Germinal center (tissue), 1 donor: ENCODE measurements at regions not wholly inside any gene's neighbourhood (a gene's known extent, or its start where the extent isn't known, plus 50 kb on each side); places are given as distances from the start of the nearest gene placed in this dataset.
"Not testable (repeated sequence)": the region's sequence is repeated elsewhere in the genome, so short reads cannot be mapped to it uniquely, and the experiment has no call there.

Experiments used
- DNase-seq: peaks from one replicate; pipeline ENCODE4 v3.0.0; 2012; ENCODE audit warnings: mixed read lengths, low spot score

DNA sequence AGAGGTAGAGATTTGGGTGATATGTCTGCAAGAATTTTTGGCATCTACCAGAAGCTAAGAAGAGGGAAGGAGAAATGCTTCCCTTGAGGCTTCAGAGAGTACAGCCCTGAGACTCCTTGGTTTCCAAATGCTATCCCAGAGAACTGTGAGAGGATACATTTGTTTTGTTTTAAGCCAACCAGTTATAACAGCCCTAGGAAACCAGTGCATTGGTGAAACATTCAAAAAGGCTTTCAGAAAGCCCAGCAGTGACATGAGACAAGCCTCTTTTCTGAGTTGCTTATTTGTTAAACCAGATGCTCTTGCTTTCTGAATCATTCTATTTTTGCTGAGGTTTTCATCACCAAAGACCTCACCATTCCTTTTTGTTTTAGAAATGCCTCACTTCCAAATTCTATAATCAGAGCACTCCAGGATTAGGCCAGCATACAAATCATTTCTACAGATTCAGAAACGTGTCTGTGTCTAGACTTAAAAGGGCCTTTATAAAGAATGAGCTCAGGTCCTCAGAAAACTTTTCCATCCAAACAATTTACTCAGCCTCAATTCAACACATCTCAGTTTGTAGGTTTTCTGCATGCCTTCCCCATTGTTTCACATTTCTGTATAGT, 1617.8 kb upstream of the FLRT2 start:
- DNase-seq, result no peak

DNA sequence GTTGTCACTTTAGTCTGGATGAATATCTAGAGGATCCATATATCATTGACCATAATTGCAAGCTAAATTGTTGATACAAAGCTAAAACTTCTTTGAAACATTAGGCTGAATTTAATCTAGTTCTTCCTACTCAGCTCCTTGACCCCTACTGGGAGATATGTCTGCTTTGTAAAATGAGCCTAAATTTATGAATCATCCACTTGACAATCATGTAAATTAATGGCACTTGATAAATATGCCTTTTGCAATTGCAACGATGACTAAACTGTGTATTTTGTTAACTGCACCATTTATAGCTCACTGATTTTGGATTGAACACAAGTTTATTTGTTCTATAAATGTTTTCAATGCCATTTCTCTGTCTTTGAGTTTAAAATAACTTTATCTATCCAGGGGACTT, 1616.5 kb upstream of the FLRT2 start:
- no peak for DNase-seq

DNA sequence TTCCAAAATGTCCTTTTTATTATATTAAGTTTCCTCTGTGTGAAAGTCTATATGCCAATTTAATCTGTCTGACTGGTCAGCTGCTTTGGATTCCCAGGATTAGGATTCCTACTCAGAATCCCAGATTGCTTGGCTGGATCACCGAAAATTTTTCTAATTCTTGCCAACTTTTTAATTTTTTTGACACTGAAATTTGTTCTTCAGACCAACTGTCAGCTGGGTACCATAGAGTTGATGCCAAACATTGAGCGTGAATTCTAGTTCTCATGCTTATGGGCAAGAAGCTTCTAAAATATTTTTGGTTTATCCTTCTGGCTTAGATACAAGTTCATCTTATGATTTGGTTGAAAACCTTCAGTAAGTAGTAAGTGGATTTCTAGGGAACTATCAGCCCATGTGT, 1611.4 kb upstream of the FLRT2 start:
- no peak for DNase-seq

DNA sequence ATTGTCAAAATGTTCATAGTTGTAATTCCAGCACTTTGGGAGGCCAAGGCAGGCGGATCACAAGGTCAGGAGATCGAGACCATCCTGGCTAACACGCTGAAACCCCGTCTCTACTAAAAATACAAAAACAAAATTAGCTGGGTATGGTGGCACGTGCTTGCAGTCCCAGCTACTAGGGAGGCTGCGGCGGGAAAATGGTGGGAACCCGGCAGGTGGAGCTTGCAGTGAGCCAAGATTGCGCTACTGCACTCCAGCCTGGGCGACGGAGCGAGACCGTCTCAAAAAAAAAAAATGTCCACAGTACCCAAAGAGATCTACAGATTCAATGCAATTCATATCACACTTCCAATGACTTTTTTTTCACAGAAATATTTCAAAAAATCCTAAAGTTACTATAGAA, 1610.3 kb upstream of the FLRT2 start:
- DNase-seq, result not testable (repeated sequence)

DNA sequence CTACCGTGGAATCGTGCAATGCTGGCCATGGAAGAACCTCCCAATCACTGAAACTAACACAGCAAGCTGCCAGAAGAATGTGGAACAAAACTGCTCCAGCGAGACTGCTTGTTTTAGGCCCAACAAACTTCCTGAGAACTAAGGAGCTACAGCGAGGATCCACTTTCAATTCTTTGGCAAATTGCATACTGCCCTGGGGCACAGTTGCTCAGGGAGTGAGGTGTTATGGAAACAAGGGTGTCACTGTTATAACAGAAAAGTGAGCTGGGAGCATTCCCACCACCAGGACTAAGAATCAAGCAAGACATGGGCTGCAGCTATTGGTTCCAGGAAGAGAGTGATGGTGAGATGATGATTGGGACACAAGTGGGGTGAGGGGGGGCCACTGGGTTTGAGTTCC, 1606.1 kb upstream of the FLRT2 start:
- no peak for DNase-seq

DNA sequence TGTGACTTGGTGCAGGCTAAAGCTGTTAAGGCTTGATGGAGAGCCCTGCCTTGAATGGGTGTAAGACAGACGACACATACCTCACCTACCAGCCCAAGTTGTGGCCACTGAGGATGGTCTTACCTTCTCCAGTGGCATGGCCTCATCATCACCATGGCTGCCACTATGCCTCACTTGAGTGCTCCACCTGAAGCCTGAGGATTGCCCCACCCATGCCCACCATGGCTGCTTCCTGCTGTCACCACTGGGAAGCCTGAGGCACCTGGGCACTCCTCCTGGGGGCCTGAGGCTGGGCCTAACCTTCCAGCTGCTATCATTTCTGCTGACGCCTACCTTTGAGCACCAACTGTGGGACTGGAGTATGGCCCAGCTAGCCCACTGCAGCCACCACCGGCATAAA, 1605.7 kb upstream of the FLRT2 start:
- DNase-seq, result no peak

DNA sequence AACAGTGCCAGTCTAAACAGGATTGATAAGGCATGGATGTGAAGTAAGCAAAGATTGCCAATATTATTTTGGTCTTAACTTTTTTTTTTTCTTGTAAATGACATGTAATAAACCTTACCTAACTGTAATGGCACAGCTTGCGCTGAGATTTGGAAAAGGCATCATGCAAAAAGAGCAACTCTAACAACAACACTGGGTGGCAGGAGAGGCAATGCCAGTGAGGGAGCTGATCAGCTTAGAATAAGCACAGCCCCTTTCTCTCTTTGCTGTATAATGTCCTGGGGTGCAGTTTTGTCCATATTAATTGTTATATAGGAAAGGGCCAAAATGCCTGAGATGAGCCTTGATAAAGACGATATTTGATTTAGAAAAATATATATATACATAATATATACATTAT, 1589.7 kb upstream of the FLRT2 start:
- no peak for DNase-seq

DNA sequence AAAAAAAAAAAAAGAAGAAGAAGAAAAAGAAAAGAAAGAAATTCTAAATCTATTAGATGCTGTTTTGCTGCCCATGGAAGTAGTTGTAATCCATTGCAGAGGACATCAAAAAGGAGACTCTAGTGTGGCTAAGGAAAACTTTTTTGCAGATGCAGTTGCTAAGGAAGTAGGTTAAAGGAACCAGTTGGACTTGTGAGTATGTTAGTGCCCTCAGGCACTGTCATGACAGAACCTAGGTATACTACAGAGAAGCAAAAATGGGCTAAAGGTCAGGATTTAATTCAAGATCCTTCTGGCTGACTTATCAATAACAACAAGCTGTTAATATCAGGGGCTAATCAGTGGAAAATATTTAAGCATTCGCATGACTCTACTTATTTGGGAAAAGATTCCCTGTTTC, 1571.6 kb upstream of the FLRT2 start:
- DNase-seq, result no peak

DNA sequence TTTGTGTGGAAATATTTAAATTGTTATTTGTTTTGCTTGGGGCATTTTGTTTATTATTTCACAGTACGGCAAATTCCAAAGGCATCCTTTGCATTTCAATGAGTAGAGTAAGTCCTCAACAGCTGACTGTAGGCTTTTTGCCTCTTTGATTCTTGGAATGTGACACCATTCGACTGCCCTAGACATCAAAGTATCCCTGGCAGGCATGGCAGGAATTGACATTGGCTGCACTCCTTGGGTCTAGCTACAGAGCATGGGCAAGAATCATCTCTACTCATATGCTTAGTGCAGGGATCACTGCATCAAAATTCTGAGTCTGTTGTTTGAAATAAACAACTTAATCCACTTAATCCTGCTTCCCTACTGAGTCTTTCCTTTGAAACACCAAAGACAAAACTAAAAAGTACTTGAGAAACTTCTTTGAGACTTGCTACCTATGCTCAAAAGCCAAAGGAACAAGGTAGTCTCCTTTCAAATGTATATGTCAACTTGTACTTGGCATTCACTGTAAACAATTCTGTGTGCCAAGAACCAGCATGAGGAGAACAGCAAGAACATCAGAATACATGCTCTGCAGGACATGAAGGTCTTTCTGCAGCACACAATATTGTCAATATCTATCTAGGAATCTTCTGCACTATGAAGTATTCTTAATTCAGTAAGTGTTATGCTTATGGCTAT, 1569.0 kb upstream of the FLRT2 start:
- no peak for DNase-seq

DNA sequence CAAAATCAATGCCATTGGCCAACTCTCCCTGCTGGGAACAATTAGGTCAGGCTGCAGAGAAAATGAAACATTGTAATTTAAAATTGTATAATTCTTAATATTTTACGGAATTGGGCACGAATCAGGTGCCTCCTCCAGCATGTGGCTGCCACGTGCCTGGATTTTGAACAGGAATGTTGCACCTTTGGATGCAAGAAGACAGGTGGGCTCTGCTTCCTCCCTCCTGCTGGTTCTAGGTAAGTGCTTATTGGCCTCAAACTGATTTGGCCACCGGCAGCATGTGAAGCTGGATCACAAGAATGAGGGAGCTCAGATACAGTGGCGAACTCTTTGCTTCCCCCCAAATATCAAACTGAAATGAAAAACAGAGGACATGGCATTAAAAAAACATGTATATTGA, 1559.9 kb upstream of the FLRT2 start:
- DNase-seq, result no peak

DNA sequence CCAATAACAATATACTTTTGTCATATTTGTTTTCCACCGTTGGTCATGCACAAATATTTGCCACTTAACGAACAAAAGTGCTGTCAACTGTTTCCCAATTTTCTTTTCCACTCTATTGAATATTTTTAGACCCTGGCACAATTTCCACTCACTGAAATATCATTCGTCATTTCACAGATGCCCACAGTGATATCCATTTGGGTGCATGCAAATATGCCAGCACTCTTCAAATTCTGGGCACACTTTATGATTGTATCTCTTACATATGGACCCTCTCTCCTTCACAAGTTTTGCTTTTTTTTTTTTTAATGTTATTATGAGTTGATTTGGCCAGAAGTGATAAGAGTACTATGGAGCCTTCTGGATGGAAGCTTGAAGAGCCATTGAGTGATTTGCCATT, 1557.3 kb upstream of the FLRT2 start:
- no peak for DNase-seq

DNA sequence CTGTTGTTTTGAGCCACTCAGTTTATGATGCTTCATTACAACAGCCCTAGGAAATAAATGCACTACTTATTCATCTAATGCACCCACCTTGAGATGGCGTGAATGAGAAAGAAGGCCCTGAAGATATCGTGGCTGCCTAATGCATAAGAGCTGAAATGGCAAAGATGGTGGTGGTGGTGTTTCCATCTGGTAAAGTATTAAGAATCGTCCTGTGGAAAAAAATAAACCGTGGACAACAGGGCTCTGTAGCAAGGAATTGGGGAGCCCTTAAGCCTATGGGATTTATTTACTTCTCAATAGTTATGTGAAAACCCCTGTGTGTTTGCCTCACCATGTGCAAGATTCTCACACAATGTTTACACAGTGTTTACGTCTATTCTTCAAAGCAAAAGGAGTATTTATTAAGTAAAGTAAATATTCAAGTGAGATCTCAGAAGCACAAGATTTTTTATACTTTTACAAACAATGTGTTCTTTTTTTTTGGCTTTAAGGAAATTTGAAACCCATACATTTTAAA, 1555.2 kb upstream of the FLRT2 start:
- DNase-seq, result no peak

DNA sequence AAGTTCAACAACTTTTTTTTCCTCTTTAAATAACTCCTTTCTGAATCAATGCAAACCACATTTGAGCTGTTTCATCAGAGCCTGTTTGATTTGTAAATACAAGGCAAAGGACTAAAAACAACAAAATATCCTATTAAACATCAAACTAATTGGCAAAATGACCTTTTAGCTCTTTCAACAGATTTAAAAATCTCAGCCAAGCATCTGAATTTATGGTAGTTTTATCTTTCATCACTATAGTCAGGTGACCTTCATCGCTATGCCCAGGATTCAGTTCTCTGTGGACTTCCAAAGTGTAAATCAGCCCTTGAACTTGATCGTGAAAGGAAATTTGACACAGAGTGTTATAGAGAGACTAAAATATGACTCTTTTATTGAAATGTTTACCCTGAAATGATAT, 1554.5 kb upstream of the FLRT2 start:
- no peak for DNase-seq

DNA sequence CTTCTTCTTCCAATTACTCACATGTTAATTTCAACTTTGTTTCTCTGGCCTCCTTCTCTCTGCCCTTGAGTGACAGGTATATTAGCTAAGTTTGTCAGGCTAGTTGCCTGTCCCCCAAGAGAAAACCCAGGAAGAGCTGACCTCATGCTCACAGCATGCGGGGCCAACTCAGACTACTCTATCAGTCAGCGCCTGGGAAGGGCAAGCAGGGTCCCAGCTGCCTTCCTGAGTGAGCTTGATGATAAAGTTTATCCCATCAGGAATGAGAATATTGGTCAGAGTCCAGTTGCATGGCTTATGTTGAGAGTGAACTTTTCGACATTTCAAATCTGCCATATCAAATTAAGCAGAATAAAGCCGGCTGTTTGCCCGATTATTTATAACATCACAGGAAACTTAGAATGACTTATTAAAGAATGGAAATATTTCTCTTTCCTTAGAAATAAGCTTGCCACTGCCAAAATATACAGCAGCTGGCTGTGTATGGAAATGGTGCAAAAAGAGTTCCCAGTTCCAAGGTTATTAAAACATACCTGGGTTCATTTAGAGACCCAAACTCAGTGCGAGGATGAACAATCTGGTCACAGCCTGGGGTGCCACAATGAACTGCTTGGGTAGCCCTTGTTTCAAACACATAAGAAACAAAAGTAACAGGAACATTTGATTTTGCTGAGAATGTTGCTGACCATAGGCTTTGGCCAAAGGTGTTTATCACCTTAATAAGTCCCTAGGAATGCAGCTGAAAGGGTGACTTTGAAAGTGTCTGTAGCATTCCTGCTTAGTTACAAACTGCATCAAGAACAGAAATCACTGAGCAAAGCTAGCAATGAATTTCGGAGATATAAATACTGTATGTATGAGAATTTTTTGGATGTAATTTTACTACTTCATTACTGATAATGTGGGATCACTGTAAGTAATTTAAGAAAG, 1553.8 kb upstream of the FLRT2 start:
- DNase-seq, result no peak

DNA sequence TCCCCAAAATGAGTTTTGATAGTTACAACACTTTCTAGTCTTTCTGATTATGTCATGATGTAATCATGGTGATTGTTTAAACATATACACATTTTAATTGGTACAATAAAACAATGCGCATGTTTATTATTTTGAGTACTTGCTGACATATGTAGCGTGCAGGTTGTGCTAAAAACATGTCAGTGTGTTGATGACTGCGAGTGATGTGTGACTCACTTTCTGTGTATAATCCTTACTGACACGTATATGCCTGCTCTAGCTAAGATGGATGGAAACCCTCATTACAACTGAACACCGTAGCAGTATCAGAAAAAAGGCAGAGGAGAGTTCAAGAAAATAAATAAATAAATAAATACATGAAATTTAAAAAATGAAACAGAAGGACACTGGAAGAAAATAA, 1552.4 kb upstream of the FLRT2 start:
- DNase-seq, result no peak

DNA sequence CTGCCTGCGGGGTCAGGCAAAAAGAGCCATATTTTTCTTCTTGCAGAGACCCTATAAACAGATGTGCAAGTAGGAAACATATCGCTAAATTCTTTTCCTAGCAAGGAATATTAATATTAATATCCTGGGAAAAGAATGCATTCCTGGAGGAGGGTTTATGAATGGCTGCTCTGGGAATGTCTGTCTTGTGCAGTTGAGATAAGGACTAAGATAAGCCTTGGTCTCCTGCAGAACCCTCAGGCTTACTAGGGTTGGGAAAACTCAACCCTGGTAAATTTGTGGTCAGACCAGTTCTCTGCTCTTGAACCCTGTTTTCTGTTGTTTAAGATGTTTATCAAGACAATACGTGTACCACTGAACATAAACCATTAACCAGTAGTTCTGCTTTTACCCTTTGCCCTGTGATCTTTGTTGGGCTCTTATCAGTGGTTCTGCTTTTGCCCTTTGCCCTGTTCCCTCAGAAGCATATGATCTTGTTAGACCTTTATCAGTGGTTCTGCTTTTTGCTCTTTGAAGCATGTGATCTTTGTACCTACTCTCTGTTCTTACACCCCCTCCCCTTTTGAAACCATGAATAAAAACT, 1548.2 kb upstream of the FLRT2 start:
- not testable (repeated sequence) for DNase-seq

DNA sequence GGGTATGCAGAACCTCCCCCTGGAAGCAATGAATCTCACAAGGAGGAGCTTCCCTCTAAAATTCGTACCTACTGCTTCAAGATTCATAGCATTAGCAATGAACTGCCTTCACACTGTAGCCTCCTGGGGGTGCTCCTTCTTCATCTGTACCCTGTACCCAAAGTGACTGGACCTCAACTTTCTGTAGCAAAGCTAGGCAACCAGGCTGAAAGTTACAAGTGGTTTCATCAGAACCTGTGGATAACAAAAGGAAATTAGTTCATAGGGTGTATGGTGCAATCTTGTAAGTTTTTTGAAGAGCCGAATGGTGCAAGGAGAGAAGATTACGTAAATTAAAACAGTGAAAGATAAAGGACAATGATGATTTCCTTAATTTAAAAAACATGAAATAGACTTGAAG, 1541.7 kb upstream of the FLRT2 start:
- DNase-seq, result no peak

DNA sequence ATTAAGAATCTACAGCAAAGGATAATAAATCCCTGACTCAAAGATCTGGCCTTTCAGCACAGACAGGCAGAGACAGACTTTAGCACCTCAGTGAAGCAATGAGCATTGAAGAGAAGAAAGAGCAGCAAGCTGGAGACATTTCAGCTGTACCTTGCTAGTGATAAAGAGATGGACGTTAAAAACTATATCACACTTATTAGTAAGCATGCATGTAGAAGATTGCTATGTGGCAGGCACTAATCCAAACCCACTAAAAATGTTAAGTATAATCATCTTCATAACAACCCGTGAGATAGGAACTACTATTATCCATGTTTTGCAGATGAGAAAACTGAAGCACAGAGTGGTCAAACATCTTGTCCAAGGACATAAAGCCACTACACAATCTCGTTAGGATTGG, 1538.3 kb upstream of the FLRT2 start:
- no peak for DNase-seq

DNA sequence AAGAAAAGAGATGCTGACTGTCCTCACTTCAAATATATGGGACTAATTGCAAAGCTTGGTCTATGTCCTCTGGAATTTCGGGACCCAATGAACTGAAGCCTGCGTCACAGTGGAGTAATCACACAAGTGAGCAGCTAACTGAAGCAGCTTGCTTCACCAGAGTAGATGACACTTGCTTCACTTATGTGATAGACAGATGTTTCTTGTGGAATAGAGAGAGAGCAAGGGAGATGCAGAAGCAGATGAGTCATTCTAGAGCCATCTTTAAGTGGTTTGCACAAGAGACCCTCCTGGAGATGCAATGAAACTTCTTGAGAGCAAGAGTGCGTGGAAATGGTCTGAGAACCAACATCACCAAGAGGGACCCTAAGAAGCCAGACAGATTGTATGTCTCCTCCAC, 1537.1 kb upstream of the FLRT2 start:
- no peak for DNase-seq

DNA sequence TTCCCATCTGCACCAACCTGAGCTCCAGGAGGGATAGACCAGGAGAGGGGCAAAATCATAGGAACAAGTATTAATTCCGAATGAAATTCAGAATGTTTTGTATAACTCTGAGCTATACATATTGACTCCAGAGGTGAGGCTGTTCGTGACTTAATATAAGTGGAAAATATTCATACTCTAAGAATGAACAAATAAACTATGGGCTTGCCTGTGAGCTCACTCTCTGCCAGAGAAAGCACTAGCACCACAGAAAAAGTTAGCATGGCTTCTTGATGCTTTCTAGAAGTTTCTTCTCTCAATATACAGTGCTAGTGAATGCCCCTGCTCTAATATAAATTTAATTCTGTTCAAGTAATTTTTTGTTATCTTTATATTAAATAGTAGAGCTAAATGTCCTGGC, 1536.4 kb upstream of the FLRT2 start:
- DNase-seq, result no peak

DNA sequence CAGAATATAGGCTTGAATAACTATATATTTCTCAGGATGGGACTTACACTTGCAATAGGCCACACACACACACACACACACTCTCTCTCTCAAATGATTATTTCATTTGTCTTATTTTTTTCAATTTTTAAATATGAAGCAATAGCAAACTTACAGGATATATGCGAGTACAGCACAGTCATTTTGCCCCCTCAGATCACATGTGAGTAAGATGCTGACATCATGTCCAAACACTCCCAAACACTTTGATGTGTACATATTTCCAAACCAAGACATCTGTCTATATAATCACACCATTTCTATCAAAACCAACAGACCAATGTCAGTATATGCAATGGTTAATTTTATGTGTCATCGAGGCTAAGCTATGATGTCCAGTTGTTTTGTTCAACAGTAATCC, 1535.9 kb upstream of the FLRT2 start:
- DNase-seq, result no peak

DNA sequence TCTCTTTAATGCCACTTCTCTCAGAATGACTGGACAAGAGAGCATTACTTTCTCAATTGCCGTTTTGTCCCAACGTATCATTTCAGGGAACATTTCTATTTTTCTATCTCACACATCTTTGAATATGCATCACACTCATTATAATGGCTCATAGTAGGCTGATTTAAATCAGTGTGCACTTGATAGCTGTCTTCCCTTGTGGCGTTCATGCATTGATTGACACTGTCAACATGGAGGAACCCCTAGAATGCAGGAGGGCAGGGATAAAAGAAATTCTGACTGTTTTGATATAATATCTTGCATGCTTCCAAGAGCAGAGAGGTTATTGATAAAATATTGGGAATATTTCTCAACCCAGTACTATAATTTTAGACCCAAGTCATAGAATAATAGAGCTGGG, 1528.9 kb upstream of the FLRT2 start:
- no peak for DNase-seq

DNA sequence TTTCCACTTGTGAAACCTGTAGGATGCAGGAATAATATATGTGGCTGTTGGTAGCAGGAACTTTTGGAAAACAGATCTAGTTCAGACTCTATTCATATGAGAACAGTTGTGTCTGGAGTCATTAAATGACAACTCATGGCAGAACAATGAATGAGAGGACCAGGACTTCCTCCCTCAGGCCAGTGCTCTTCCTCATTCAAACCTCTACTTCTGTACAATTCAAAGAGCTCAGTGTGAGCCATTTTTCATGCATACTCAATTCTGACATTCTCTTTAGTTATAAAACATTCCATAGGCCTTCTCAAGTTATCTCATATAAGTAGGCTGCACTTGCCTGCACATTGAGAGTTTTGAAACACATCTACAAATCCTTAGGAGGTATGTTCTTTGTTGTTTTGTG, 1526.6 kb upstream of the FLRT2 start:
- DNase-seq, result no peak
